GM21529 (cell line): ENCODE measurements at regions not wholly inside any gene's neighbourhood (a gene's known extent, or its start where the extent isn't known, plus 50 kb on each side); places are given as distances from the start of the nearest gene placed in this dataset.

Source experiments
- ATAC-seq: cut with Tn5 transposase; IDR thresholded peaks from one replicate; pipeline ENCODE4 v1.9.1; 2021; ENCODE audit not compliant: unreplicated experiment

DNA sequence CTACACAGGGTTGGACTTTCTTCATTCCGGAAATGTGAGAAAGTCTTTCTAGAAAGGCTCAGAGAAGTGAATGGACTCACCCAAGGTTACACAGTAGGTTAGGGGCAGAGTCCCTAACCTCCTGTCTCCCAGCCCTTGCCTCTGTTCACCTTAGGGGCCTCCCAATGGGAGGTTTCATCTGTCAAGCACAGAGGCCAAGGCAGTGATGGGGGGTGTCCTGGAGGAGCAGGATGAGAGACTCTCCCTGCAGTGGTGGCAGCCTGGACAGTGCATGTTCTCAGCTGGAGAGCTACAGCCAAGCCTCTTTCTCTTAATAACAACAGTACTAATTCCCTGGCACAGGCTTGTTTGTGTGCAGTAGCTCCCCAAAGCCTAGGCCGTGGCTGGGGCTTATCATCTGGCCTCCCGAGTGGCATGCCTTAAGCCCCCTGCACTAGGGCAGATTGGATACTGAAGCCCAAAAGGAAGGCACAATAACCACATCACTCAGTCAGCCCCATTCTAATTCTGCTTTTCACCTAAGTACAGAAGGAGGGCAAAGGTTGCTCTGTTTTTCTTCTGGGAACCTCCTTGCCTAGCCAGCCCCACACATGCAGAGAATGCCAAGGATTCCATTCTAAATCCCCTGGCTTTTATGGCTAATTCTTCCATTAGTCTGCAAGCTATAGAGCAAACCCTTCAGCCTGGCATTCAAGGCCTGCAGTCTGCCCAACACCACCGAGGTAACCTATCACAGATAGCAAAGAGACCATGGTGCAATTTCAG, 50.2 kb upstream of the XPA start:
- ATAC-seq = no peak

DNA sequence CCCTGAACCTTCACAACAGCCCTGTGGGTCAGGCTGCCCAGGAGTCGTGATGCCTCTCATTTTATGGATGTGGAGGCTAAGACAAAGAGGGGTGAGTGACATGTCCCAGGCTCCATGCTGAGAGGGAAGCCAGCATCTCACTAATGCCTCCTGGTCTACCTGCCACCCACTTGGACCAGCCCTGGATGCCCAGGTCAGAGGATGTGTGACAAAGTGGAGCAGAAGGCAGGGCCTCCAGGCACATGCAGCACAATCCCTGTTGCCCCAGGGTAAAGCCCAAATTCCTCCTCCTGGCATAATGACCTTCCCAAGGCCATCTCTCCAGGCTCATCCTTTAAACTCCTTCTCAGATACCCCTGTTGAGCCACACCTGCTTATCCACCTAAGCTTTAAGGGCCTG, 51.4 kb upstream of the XPA start:
- ATAC-seq = no peak

DNA sequence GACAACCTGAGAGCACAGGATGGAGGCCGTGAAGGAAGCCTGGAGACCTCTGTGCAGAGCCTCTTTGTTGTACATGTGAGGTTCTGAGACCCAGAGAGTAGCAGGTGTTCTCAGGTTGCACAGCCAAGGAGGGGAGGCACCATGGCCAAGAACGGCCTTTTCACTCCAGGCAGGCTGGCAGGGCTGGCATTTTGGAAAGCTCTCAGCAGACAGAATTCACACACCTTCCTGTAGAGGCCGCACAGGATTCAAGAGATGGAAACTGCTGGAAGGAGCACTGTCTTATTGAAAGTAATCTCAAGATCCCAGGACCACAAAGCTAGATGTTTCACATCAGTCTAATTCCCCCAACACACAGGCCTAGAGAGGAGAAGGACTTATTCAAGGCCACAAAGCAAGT, 52.8 kb upstream of the XPA start:
- no peak for ATAC-seq

DNA sequence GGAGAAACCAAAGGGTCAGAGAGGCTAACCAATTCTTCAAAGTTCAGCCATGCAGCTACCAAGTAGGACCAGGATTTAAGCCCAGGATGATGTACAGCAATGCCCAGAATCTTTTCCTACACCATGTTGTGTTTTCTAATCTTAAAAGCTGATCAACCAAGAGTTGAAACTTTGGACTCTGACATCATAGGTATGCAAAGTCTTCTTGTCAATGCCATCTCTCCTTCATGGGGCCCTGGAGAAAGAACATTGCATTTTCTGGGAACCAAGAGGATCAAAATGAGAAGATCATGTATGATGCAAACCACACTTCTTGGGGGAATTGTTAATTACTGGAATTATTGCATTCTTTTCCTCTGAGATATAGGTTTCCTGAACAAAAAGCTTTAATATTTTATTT, 54.4 kb upstream of the XPA start:
- ATAC-seq = no peak

DNA sequence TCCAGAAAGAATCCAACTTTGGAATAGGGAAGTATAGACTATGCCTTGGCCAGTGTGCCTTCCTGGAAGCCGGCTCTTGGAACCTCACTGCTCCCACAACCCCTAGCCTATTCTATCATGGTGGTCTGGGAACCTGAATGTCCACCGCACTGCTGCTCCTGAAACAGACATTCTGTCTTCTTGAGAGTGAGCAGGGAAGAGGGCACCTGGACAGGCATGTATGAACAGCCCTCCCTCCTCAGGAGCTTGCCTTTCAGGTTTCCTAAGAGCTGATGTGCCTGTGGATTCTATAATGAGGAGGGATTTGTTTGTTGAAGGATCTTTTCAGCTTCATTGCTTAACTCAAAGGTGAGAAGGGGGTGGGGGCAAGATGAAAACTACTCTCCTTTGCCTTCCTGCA, 55.1 kb upstream of the XPA start:
- no peak for ATAC-seq

DNA sequence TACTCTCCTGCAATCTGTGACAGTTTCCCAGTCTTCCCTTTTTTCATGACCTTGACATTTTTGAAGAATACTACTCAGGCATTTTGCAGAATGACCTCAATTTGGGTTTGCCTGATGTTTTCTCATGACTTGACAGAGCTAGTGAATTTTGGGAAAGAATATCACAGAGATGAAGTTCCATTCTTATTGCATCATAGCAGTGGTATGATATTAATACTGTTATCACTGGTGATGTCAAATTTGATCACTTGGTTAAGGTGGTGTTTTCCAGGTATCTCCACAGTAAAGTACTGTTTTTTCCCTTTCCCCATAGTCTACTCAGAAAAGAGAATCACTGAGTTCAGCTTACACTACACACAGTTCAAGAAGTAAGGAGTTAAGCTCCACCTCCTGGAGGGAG, 56.2 kb upstream of the XPA start:
- no peak for ATAC-seq

DNA sequence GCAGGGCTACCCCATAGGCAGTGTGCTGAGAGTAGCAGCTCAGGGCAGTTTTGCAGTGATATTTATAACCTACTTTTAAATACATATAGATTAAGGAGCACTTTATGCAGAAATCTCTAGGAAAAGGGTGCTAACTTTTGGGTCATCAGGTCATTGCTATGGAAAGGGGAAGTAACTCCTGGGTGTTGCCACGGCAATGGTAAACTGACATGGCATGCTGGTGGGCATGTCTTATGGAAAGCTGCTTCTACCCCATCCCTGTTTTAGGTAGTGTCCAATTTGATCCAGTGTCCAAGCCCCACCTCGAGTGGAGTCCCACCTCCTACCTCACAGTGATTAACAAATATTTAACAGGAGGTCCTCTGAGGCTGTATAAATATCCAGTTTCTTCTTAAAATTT, 56.8 kb upstream of the XPA start:
- ATAC-seq = no peak

DNA sequence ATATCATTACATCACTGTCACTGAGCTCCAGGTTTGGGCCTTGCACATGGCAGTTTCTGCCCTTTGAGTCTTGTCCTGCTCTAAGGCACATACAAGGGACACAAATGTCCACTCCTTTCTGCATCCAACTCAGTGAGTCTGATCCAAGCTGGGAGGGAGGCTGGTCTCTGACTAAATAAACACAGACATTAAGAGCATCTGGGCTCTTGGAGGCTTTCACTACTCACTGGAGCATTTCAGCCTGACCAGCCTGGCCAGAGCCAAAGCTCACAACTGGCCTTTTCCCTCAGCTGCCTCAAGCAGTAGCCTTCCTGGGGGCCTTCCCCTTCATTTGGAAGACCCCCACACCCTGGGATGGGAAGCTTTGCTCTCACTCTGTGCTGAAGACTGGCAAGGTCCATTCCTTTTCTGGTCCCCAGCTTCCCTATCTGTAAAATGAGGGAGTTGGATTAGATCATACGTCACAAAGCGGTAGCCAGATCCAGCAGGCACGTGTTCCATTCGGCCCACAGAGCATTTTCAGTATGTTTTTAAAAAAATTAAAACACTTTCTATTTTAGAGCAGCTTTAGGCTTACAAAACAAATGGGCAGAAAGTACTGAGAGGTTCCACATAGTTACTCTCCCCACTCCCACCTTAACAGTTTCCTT, 58.6 kb upstream of the XPA start:
- no peak for ATAC-seq

DNA sequence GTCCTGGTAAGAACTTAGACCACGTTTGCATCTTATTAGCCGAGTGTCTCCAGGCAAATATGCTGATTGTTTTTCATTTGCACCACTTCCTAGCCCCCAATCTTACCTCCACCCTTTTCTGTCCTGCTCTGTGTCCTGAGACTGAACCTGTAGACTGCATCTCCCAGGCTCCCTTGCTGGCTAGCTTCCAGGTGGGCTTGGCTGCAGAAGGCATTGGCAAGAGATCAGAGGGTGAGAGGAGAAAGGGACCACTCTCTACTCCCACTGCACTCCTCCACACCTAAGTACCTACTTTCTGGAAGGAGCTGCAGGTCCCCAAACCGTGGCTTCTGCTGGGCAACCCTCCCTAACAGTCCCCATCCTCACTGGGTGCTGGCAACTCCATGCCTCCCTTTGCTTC, 59.9 kb upstream of the XPA start:
- ATAC-seq = no peak

DNA sequence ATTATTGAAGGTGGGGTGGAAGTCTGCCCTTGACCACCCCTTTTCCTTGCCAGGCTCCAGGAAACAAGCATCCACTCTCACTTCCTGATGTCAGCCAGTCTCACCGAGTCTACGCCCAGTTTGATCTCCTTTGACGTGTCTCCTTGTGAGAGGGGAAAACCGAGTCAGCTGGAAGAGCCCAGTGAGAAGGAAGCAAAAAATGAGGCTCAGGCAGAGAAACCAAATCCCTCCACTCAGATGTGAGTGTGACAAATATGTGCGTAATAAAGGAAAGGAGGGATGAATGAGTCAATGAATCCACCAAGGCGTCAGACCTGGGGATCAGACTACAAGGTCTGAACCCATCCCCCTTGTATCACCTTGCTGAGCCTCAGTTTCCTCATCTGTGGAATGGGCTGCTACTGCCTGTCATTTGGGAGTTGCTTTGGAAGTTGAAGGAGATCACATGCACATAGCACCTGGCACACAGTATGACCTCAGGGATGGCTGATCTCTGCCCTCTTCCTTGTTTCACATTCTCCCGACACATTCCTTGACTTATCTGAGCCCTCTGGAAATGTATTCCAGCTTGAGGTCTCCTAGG, 61.3 kb upstream of the XPA start:
- no peak for ATAC-seq

DNA sequence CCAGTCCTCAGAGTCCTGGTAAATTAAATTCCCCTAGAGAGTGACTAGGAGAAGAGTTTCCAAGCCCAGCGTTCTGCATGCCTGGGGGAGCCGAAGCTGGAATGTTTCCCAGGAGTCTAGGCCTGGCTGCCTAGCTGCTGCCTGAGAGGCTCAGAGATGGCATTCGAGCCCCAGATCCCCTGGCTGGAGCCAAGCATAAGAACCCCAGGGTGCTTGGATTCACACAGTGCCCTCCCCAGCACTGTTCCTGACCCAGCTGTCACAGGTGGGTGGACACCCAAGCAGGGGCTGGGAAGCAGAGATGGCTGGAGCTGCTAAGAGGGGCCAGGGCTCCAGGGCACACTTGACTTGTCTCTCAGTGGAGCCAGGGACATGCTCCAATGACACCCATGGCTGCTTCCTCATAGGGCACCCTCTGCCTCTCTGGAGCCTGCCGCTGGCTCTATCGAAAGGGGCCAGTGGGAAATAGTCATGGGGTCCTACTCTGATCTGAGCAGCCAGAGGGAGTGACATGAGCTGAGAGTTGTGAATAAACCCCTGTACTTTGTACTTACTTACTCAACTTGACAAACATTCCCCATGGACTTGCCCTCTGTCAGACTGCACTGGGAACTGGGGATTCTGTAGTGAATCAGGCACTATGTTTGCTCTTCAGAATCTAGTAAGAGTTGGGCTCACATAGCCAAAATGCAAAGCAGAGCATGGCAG, 62.6 kb upstream of the XPA start:
- ATAC-seq = no peak

DNA sequence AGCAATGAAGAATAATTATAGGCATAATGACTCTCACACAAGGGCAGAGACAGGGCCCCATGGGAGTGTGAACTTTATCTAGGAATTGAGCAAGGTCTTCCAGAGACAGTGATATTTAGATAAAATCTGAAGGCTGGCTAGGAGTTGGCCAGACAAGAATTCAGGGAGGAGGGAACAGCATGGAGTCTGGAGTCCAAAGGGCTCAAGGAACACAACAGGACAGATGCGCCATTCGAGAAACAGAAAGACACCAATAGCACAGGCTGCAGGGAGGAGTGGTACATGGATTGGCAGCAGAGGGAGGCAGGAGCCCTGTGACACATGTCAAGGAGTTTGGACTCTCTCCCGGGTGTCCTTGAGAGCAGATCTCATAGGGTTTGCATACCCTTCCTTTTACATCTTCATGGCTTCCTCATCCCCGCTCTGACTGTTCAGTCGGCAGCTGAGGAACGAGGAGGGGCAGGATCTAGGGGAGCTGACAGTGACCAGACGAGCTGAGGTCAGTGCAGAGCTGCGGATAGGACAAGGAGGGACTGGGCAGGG, 64.0 kb upstream of the XPA start:
- ATAC-seq = no peak

DNA sequence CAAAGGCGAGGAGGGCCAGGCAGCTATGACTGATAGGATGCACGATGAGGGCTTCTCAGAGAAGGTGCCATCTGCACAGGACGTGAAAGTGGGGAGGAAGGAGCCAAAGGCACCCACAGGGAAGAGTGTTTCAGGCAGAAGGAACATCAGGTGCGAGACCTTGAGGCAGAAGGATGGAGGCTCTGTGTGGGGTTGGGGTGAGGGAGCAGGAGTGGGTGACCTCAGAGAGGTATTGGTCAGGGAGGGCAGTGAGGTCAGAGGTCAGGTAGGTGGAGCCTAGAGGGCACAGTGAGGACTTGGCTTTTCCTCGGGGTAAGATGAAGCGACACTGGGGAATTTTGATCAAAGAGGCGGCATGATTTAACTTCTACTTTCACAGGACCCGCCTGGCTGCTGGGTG, 64.7 kb upstream of the XPA start:
- ATAC-seq = no peak

DNA sequence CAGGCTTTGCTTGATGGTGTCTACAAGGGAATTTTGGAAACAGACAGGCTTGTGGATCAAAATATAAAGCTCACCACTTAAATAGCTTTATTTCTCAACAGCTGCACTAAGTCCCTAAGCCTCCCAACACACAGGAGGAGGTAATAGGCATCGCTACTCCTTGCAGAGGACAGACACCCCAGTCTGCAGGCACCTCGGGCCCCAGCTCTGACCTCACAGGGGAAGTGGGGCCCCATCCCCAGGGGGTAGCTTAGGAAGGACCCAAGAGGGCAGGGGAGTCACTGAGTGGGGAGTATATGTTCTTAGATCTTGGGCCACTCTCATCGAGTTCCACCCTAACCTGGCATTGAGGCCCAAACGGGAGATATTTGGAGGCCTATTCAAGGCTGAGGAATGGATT, 66.7 kb upstream of the XPA start:
- ATAC-seq = no peak

DNA sequence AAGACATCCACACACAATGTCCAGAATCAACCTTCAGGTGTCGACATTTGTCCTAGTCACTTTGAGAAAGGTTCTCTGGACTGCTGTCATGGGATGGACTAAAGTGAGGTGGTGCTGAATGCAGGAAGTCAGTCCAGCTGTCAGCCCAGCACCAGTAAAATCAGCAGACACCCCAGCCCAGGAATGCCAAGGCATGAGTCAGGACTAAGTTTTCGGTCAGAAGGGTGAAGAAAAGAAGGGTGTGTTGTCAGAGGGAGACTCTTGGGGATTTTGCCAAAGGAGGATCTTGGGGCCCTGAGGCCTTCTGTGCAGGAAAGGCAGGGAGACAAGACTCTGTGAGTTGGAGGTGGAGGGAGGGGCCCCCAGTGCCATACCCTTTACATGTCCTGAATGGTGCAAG, 69.0 kb upstream of the XPA start:
- ATAC-seq = no peak

DNA sequence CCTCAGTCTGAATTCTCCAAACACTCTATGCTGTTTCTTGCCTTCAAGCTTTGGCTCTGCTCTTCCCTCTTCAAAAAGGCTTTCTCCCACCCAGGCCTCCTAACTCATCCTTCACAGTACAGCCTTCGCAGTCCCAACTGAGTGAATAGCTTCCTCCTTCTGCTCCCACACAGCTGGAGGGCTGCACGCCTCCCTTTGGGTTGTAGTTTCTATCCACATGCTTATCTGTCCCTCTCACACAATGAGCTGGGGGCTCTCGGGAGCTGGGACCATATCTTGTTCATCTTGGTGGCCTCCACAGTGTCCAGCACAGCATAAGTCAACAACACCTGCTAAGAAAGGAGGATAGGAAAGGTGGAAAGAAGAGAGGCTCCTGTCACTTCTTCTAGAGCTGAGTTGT, 69.5 kb upstream of the XPA start:
- no peak for ATAC-seq

DNA sequence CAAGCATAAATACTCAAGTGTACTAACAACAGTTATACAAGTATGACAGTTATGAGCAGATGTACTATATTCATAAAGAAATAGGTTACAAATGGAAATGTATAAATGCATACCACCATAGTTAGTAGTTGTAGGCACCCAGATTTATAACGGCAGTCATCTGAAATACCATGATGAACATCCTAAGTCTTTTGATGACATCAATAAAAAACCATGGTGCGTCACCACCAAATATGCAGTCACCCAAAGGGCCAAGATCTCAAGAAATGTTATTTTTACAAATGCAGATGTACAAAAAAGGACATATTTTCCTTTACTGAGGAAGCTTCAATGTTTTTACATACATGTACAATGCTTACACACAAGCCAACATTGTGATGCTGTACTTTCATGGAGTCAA, 70.8 kb upstream of the XPA start:
- ATAC-seq = no peak

DNA sequence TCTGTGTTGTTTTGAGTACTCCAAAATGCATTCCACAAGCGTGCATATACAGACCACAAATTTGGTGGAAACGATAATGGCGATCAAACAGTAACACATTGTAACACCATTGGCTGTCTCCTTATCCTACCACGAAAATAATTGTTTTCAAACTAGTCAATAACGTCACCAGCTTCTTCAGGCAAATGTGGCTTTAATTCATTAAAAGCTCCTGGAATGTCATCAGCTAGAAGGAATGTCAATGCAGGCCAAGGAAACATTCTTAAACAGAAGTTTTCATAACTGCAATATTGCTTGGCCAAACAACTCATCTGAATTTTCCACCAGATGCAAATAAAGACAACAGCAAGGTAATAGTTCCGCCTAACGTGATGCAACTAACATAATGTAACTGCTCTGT, 71.6 kb upstream of the XPA start:
- no peak for ATAC-seq

DNA sequence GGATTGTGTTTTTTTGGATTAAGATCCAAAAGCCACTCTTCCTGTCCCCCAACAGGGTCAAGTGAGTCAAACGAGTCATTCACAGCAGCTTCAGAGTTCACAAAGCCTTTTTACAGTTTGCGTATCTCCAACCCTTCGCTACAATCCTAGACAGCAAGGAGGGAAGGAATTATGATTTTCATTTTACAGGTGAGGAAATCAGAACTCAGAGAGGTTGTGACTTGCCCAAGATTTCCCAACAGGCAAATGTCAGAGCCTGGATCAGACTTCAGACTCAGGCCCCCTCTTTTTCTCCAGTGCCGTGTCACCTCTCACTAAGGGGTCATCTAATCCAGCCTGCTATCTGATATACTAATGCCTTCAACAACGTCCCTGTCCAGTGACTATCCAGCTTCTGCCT, 72.1 kb upstream of the XPA start:
- no peak for ATAC-seq

DNA sequence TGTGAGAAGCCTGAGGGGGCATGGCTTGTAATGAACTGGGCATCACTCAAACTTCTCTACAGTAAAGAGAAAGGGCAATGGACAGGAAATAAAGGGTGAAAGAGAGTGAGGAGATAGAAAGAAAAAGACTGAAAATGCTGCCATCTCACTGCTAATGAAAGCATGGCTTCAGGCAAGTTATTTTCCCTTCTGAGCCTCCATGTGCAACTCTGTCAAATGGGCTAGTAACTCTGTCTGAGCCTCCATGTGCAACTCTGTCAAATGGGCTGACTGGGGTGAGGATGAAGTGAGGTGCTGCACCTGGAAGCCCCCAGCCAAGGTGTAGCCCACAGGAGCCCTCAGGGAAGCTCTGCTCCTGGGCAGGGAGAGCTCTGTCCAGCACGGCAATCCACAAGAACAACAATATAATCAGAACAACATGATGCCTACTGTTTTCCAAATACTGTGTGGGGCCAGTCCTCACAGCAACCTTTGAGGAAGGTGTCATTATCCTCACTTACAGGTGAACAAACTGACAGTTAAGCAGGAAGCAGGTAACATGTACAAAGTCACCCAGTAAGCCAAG, 73.8 kb upstream of the XPA start:
- no peak for ATAC-seq

DNA sequence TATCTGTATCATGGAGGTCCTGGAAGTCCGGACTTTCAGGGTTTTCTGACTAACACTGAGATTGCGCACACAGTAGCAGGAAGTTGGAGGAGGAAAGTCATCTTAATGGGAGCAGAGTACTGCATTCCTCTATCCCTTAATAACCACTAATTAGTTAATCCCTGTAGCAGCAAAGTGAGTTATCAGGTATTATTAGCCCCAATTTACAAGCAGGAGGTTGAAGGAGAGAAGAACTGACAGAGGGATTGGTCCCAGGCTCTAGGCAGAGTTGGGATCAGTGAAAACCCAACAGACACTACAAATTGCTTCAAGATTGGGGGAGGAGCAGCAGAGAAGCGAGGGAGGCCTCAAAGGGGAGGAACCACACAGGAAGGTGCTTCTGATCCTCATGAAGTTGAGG, 74.5 kb upstream of the XPA start:
- no peak for ATAC-seq
